ENCODE measurements at regions not wholly inside any gene's neighbourhood (a gene's known extent, or its start where the extent isn't known, plus 50 kb on each side); places are given as distances from the start of the nearest gene placed in this dataset.
A peak's percentile ranks its signal among the peaks of the same experiment; 100 is the strongest.

DNA sequence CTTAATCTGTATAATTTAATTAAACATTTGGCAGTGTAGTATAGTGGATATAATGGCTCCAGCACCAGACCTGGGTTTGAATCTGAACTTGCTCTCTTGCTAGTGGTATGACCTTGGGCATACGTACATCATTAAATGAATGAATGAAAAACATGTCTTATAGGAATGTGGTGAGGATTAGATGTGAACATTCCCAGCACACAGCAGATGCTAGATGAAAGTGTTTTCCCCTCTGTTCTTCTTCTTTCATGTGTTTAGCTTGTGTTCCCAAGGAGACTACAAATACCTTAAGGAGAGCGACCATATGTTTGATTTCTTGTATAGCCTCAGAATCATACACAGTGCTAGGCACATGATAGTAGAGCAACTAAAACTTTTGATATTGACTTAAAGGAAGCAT is 56.5 kb downstream of the CT47B1 start:
- H3K27me3 ChIP-seq, result no peaks in the 10 kb centered on the region
- H3K9me3 ChIP-seq, result no peaks in the 10 kb centered on the region
- no peak overlapping the region for H3K4me3 ChIP-seq
- no peaks in the 10 kb centered on the region for H3K36me3 ChIP-seq
- DNase-seq, result no peak

- no peak overlapping the region for H3K4me3 ChIP-seq
- H3K9me3 ChIP-seq, result no peaks in the 10 kb centered on the region
- no peaks in the 10 kb centered on the region for H3K27me3 ChIP-seq
- DNase-seq, result no peak
- H3K36me3 ChIP-seq, result no peaks in the 10 kb centered on the region
These were observed 61.7 kb downstream of the CT47B1 start for GRCh38 chrX:120813982-120814381.

DNA sequence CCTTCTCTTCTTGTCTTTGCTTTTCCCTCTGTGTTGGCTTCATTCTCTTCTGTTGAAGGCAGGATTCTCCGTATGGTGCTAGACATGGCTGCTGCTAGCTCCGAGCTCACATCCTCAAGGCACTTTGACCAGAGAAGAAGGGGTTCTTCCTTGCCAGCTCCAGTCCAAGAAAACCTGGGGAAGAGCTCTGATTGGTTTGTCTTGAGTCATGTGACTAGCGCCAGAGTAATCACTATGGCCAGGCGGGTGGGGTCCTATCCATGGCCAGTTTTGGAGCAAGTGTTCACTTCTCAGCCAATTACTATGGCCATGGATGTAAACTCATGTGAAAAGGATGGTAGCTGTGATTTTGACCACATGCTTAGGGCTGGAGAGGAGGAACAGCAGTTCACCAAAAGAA is 74.2 kb downstream of the CT47B1 start:
- Histone ChIP-seq H3K27me3 (no peaks in the 10 kb centered on the region), H3K36me3 (no peaks in the 10 kb centered on the region), H3K4me3 (no peak overlapping the region), H3K9me3 (no peaks in the 10 kb centered on the region)
- DNase-seq, result no peak

DNA sequence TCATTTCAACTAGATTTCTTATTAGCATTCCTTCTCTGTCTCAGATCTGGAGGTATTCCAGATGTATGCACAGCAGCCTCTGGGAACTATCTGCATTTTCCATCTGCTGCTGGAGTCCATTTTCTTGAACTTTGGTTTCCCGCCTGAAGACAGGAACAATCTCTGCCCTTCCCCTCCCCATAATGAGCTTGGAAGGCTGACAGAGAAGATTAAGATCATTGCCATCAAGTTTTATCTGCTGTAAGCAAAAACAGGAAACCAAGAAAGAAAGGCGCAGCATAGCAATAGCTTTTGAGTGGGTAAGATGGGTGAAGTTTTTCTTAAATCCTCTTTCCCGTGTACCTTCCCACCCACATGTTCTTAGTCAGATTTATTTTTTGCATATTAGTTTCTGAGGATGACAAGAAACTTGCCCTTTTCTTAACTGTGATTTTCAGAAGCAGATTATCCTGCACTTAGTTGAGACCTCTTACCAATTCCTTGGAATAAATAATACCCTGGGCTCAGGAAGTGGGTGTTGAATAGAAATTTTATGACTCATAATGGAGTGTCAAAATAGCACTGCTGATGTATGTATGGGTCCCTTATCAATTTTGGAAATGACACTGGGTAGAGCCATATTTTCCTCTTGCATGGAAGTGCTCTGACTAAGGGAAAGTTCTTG is 78.3 kb downstream of the CT47B1 start:
- H3K36me3 ChIP-seq, result no peaks in the 10 kb centered on the region
- no peaks in the 10 kb centered on the region for H3K9me3 ChIP-seq
- H3K4me3 ChIP-seq, result no peak overlapping the region
- no peaks in the 10 kb centered on the region for H3K27me3 ChIP-seq
- DNase-seq, result no peak

- Histone ChIP-seq H3K27me3 (no peaks in the 10 kb centered on the region), H3K4me3 (no peak overlapping the region), H3K36me3 (no peaks in the 10 kb centered on the region), H3K9me3 (no peaks in the 10 kb centered on the region)
- peak; percentile 0 for DNase-seq
These were observed 80.4 kb downstream of the CT47B1 start for GRCh38 chrX:120795301-120795700.

GRCh38 chrX:120794525-120794975 is 81.1 kb downstream of the CT47B1 start:
- no peak for DNase-seq
- Histone ChIP-seq H3K36me3 (no peaks in the 10 kb centered on the region), H3K27me3 (no peaks in the 10 kb centered on the region), H3K9me3 (no peaks in the 10 kb centered on the region), H3K4me3 (no peak overlapping the region)

- Histone ChIP-seq H3K36me3 (no peaks in the 10 kb centered on the region), H3K9me3 (no peaks in the 10 kb centered on the region), H3K4me3 (no peak overlapping the region), H3K27me3 (no peaks in the 10 kb centered on the region)
- DNase-seq, result no peak
These were observed 82.6 kb downstream of the CT47B1 start for GRCh38 chrX:120793098-120793497.

GRCh38 chrX:120791013-120791643 is 84.5 kb downstream of the CT47B1 start:
- H3K27me3 ChIP-seq, result no peaks in the 10 kb centered on the region
- no peaks in the 10 kb centered on the region for H3K36me3 ChIP-seq
- no peak overlapping the region for H3K4me3 ChIP-seq
- H3K9me3 ChIP-seq, result no peaks in the 10 kb centered on the region
- DNase-seq, result peak; percentile 69

DNA sequence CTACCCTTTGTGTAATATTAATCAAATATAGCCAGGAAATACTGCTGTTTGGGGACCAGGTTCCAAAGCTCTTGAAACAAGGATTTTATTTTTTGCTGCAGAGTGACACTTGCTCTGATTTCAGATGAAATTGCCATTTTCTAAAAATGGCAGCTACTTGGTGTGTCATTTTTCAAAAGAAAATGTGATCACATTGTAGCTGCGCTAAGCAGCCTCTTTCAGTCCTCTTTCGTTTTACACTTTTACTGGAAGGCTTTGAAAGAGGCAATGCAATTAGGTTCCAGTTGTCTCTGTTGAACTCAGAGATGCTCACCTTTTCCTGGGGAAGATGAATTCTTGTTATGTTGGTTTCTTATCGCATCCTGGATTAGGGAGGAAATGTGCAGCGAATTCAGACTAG is 85.1 kb downstream of the CT47B1 start:
- H3K27me3 ChIP-seq, result no peaks in the 10 kb centered on the region
- no peaks in the 10 kb centered on the region for H3K36me3 ChIP-seq
- no peaks in the 10 kb centered on the region for H3K9me3 ChIP-seq
- H3K4me3 ChIP-seq, result no peak overlapping the region
- DNase-seq, result no peak

- Histone ChIP-seq H3K9me3 (no peaks in the 10 kb centered on the region), H3K4me3 (no peak overlapping the region), H3K36me3 (no peaks in the 10 kb centered on the region), H3K27me3 (no peaks in the 10 kb centered on the region)
- peak; percentile 18 for DNase-seq
These were observed 85.5 kb downstream of the CT47B1 start for GRCh38 chrX:120790118-120790517.

DNA sequence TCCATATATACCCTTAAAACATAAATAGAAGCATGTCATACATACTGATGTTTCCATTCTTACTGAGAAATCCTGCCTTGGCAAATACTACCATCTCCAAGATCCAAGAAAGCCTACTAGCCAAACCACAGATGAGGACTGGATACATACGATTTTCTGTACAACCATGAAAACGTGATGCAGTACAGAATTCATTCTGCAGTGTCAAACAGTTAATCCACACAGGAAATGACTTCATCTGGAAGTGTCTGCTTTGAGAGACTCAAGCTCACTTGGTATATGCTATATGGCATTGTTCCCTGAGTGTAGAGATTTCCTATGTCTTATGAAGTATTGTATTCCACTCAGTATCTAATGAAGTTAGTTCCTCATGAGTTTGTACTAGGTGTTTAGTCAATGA is 94.3 kb downstream of the CT47B1 start:
- Histone ChIP-seq H3K9me3 (no peaks in the 10 kb centered on the region), H3K4me3 (no peak overlapping the region), H3K27me3 (no peaks in the 10 kb centered on the region), H3K36me3 (no peaks in the 10 kb centered on the region)
- peak; percentile 2 for DNase-seq

DNA sequence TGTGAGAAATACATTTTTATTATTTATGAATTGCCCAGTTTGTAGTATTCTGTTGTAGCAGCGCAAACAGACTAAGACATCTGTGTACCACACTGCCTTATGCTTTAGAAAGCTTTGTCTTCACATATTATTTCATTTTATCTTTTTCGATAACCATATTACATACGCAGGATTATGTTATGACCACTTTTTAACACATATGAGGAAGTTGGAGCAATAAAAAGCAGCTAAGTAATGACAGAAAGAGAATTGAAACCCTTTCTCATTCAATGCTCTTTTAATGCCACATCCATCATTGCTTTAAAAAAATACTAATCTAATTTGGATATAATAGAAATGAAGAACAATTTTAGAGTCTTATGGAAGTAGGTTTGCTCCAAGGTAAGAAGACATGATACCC is 99.7 kb downstream of the CT47B1 start:
- DNase-seq, result no peak
- H3K4me3 ChIP-seq, result no peak overlapping the region

GRCh38 chrX:120774606-120775005 is 101.1 kb downstream of the CT47B1 start:
- Histone ChIP-seq H3K36me3 (no peaks in the 10 kb centered on the region), H3K27me3 (no peaks in the 10 kb centered on the region), H3K9me3 (no peaks in the 10 kb centered on the region), H3K4me3 (no peak overlapping the region)
- DNase-seq, result no peak

More for the DNA sequence above, 99.7 kb downstream of the CT47B1 start:
- no peaks in the 10 kb centered on the region for H3K27me3 ChIP-seq
- no peaks in the 10 kb centered on the region for H3K36me3 ChIP-seq
- no peaks in the 10 kb centered on the region for H3K9me3 ChIP-seq

DNA sequence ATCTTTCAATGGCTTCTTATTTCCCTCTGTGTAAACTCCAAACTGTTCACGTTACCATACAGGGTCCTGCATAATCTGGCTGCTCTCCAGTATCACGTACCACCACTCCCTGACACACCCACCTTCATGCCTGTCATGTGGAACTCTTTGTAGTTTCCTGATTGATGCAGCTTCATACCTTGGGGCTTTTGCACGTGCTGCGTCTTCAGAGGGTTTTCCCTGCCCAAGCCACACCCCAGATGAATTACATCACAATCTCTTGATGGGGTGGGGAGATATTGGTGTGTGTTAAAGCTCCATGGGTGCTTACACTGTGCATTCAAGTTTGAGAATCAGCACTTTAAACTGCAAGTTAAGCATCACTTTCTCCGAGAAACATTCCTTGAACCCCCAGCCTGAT is 101.9 kb downstream of the CT47B1 start:
- Histone ChIP-seq H3K9me3 (no peaks in the 10 kb centered on the region), H3K4me3 (no peak overlapping the region), H3K36me3 (no peaks in the 10 kb centered on the region), H3K27me3 (no peaks in the 10 kb centered on the region)
- DNase-seq, result no peak

- H3K36me3 ChIP-seq, result no peaks in the 10 kb centered on the region
- no peaks in the 10 kb centered on the region for H3K27me3 ChIP-seq
- no peaks in the 10 kb centered on the region for H3K9me3 ChIP-seq
- no peak overlapping the region for H3K4me3 ChIP-seq
- DNase-seq, result peak; percentile 3
These were observed 105.9 kb downstream of the CT47B1 start for GRCh38 chrX:120769576-120770341.

DNA sequence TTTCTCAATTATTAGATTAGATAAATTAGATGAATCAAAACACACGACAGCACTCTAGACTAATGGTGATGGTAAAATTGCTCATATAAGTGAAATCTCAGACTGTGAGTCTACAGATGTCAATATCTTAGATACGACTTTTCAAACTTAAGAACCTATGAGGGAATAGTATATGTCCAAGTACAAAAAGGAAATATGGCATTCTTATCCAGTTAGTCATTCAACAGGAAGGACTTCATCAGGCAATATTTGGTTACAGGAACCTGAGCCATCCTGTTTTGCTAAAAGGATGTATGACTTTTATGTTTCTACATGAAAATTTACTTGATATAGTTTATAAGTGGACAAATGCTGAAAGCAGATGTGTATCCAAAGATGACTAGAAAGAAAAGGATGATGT is 107.0 kb downstream of the CT47B1 start:
- no peaks in the 10 kb centered on the region for H3K9me3 ChIP-seq
- no peak for DNase-seq
- no peak overlapping the region for H3K4me3 ChIP-seq
- H3K36me3 ChIP-seq, result no peaks in the 10 kb centered on the region
- no peaks in the 10 kb centered on the region for H3K27me3 ChIP-seq

DNA sequence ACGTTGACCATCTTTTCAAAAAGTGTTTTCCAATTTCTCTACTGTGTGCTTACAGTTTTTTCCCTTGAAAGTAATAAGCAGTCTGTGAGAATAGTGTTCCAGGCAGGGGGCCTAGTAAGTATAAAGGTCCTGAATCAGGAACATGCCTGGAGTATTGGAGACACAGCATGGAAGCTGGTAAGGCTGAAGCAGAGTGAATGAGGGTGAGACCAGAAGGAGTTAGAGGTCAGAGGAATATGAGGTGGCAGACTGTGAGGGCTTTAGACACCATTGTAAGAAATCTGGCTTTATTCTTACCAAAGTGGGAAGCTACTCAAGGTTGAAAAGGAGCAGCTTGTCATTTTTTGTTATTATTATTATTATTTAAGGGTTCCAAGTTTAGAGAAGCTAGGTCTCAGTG is 107.4 kb downstream of the CT47B1 start:
- no peaks in the 10 kb centered on the region for H3K27me3 ChIP-seq

DNA sequence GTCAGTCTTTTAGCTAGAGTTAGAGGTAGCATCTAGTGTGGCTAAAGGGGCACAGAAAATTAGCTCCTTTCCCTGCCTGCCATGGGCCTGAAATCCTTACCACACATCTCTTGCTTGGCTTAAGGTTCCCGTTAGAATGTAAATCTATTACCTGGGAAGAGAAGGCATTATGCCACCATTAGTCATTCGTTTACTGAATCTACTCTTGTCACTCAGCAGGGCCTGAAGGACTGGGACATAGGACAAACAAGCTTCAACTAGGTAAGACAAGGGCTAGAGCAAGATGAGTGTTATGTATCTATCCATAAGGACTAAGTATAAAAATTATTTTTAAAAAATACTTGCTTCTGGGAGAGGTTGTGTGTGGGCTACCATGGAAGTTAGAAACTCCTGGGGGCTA is 112.4 kb downstream of the CT47B1 start:
- no peak for DNase-seq
- no peak overlapping the region for H3K4me3 ChIP-seq
- H3K27me3 ChIP-seq, result no peaks in the 10 kb centered on the region
- no peaks in the 10 kb centered on the region for H3K36me3 ChIP-seq
- no peaks in the 10 kb centered on the region for H3K9me3 ChIP-seq

More for the DNA sequence above, 107.4 kb downstream of the CT47B1 start:
- DNase-seq, result no peak
- H3K4me3 ChIP-seq, result no peak overlapping the region
- no peaks in the 10 kb centered on the region for H3K9me3 ChIP-seq
- H3K36me3 ChIP-seq, result no peaks in the 10 kb centered on the region
